Activated naive CD4-positive, alpha-beta T cell treated with anti-CD3 and anti-CD28 coated beads, Interleukin-2, amount 10 ng/mL, durations not matched to agents 7 days and 5 days (primary cell): ENCODE measurements at regions not wholly inside any gene's neighbourhood (a gene's known extent, or its start where the extent isn't known, plus 50 kb on each side); places are given as distances from the start of the nearest gene placed in this dataset.

Experiments used
- CTCF ChIA-PET: fragments of 350-600 bp; sonication (Branson Sonifier 250); formaldehyde crosslinking; loops from one replicate; lab custom pipeline; 2021; ENCODE audit warnings: antibody characterized with exemption; lab: Charles Lee
- DNase-seq: peaks from one replicate; pipeline ENCODE4 v3.0.0-alpha.2; 2020
- H3K27ac Mint-ChIP-seq: one replicate; pipeline ENCODE4 v1.8.0; 2021; ENCODE audit warnings: mild to moderate bottlenecking, moderate library complexity, mixed read lengths
- H3K27me3 Mint-ChIP-seq: one replicate; pipeline ENCODE4 v1.8.0; 2021; ENCODE audit warnings: mild to moderate bottlenecking, mixed read lengths
- H3K36me3 Mint-ChIP-seq: one replicate; pipeline ENCODE4 v1.8.0; 2021; ENCODE audit warnings: mixed read lengths
- H3K4me1 Mint-ChIP-seq: one replicate; pipeline ENCODE4 v1.8.0; 2021; ENCODE audit warnings: mixed read lengths
- H3K4me3 Mint-ChIP-seq: one replicate; pipeline ENCODE4 v1.8.0; 2021; ENCODE audit warnings: mild to moderate bottlenecking, moderate library complexity, mixed read lengths
- H3K9me3 Mint-ChIP-seq: one replicate; pipeline ENCODE4 v1.8.0; 2021; ENCODE audit warnings: mixed read lengths

- no peaks in the 10 kb centered on the region for H3K36me3 Mint-ChIP-seq
- no peak overlapping the region for H3K4me3 Mint-ChIP-seq
- H3K4me1 Mint-ChIP-seq: no peaks in the 10 kb centered on the region
- no peaks in the 10 kb centered on the region for H3K27me3 Mint-ChIP-seq
- H3K9me3 Mint-ChIP-seq: no peaks in the 10 kb centered on the region
- DNase-seq: no peak
- CTCF ChIA-PET: no interaction called here
- no peak overlapping the region for H3K27ac Mint-ChIP-seq
Observed at GRCh38 chr11:110827276-110827675, 115.0 kb upstream of the ARHGAP20 start.

DNA sequence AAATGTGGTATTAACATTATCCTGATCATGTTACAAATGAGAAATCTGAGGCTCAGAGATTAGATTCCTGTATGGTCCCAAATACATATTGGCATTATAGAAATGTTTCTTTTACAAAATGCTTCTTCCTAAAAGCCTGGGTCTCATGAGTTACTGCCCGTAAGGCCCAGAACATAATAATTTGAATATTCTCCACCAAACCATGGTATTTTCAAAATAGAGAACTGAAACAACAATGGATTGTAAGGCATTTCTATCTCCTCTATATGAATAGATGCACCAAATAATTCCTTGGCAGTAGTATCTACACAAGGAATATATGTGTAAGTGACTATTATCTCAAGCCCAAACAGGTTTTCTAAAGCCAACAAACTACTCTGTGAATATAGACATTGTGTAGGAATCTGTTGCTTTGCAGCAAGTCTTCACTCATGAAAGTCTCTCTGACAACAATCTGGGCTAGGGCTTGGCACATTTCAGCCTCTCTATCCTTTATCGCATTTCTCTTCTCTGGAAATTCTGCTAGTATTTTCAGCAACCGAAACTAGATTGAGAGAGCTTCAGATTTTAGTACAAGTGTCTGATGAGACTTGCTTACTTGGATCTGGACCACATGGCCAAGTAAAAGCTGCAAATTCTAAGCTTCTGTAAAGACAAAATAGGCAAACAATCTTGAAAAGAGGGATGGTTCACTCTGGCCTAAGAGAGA, 112.8 kb upstream of the ARHGAP20 start:
- Mint-ChIP-seq H3K4me1 (no peaks in the 10 kb centered on the region), H3K27ac (no peak overlapping the region), H3K4me3 (no peak overlapping the region), H3K9me3 (no peaks in the 10 kb centered on the region), H3K27me3 (no peaks in the 10 kb centered on the region), H3K36me3 (no peaks in the 10 kb centered on the region)
- DNase-seq: no peak
- CTCF ChIA-PET: no interaction called here

DNA sequence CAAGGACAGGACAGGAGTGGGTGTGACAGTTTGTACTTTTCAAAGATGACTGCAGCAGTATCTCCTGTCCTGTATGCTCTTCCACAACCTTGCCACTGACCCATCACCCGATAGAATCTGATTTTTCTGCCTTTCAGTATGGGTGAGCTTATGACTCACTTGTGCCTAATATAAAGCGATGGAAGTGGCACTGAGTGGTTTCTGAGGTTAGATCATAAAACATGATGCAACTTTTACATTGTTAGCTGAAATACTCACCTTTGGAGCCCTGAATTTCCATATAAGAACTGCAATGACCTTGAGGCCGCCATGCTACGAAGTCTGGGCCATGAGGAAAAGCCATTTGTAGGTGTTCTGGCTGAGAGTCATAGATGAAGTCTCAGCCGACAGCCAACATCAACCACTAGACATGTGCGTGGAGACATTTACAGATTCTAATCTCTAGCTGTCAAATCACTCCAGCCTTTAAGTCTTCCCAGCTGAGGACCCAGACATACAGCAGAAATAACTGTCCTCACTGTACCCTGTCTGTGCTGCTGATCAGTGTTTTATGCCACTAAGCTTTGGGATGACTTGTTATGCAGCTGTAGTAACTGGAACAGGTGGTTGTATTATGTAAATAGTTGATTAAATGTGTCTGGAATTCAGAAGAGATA, 105.9 kb upstream of the ARHGAP20 start:
- no peak for DNase-seq
- CTCF ChIA-PET: no interaction called here
- H3K27me3 Mint-ChIP-seq: no peaks in the 10 kb centered on the region
- no peaks in the 10 kb centered on the region for H3K9me3 Mint-ChIP-seq
- H3K4me1 Mint-ChIP-seq: no peaks in the 10 kb centered on the region
- H3K36me3 Mint-ChIP-seq: no peaks in the 10 kb centered on the region
- H3K27ac Mint-ChIP-seq: no peak overlapping the region
- no peak overlapping the region for H3K4me3 Mint-ChIP-seq

DNA sequence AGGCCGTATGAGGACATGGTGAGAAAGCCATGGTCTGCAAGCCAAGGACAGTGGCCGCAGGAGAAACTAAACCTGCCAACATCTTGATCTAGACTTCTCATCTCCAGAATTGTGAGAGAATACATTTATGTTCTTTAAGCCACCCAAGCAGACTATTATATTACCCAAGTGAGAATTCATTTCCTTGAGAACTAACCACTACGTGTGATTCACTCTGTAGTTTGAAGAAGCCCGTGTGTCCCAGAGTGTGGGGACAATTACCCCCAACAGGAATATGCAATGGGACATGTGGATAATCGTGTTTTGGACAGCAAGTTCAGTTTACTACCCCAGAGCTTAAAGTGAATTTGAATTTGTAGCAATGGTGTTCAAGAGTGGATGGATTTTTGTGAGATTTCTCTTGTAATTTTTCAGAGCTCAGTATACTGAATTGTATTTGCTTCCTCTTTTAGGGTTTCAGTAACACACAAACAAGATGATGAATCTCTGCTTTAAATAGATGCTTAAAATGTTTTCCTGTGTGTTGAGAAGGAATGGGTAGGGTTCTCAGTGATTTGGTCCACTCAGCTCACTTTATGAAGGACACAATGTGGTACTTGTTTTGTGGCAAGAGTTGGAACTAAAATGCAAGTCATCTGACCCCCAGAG, 100.0 kb upstream of the ARHGAP20 start:
- Mint-ChIP-seq H3K27ac (no peak overlapping the region), H3K4me3 (no peak overlapping the region), H3K36me3 (no peaks in the 10 kb centered on the region), H3K9me3 (no peaks in the 10 kb centered on the region), H3K4me1 (no peaks in the 10 kb centered on the region), H3K27me3 (no peaks in the 10 kb centered on the region)
- no peak for DNase-seq
- CTCF ChIA-PET: no interaction called here

- no peaks in the 10 kb centered on the region for H3K27me3 Mint-ChIP-seq
- CTCF ChIA-PET: no interaction called here
- DNase-seq: no peak
- H3K27ac Mint-ChIP-seq: no peak overlapping the region
- H3K36me3 Mint-ChIP-seq: no peaks in the 10 kb centered on the region
- H3K4me1 Mint-ChIP-seq: no peaks in the 10 kb centered on the region
- no peaks in the 10 kb centered on the region for H3K9me3 Mint-ChIP-seq
- H3K4me3 Mint-ChIP-seq: no peak overlapping the region
Observed at GRCh38 chr11:110809417-110810199, 97.4 kb upstream of the ARHGAP20 start.

DNA sequence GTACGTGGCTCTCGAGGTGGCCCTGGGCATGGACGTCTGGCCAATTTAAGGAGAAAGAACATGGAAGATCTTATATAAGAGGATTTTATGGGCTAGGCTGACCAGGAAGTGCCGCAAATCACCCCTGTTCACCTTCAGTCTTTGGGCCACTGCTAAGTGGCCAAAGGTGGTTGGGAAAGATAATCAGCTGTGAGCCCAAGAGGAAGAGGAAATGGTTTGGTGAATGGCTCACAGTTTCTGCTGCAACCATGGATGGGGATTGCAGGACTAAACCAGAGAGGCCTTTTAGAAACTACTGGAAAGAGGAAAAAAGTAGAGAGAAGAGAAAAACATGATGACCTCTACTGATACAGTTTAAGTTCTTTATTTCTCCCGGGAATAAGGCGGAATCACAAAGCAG, 96.0 kb upstream of the ARHGAP20 start:
- Mint-ChIP-seq H3K36me3 (no peaks in the 10 kb centered on the region), H3K4me3 (no peak overlapping the region), H3K27ac (no peak overlapping the region), H3K27me3 (no peaks in the 10 kb centered on the region), H3K9me3 (no peaks in the 10 kb centered on the region), H3K4me1 (no peaks in the 10 kb centered on the region)
- no peak for DNase-seq
- CTCF ChIA-PET: interaction anchor here (0.6 kb wide), 1 partner anchor 439 kb away, joined by 3 read pairs; no protein-coding TSS in a partner anchor

DNA sequence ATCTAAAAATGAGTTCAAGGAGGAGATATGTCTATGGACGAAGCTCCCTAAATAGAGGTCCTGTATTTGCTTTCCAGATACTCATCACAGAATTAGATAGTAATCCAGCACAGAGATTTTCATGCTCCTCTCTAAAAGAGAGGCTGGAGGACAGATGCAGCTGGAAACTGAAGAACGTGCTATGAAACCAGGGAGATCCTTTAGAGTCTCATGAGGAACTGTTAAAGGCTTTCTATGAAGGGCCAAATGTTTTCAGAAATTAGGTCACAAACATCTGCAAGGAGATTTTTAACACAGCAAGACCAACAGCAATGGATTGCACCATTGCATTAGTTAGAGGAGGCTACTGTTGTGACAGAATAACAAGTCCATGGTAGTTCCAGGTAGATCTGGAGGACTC, 95.6 kb upstream of the ARHGAP20 start:
- no peak overlapping the region for H3K4me3 Mint-ChIP-seq
- CTCF ChIA-PET: no interaction called here
- H3K27ac Mint-ChIP-seq: no peak overlapping the region
- no peaks in the 10 kb centered on the region for H3K9me3 Mint-ChIP-seq
- no peaks in the 10 kb centered on the region for H3K4me1 Mint-ChIP-seq
- H3K36me3 Mint-ChIP-seq: no peaks in the 10 kb centered on the region
- DNase-seq: no peak
- no peaks in the 10 kb centered on the region for H3K27me3 Mint-ChIP-seq

DNA sequence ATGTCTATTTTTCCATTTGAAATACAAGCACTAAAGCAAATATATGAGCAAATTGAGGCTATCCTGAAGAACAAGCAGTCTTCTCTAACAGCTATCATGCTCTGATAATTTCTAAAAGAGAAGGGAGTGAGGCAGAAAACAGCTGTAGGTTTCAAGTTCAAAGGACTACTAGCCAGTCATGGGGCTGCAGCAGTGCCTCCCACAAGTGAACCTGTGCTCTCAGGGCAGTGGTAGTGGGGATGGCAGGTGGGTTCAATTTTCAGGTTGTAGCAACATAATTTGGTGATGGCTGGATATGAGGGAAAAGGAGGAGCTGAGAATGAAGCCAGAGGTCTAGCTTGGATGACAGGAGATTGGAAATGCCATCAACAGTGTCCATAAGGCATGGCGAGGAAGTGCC, 93.5 kb upstream of the ARHGAP20 start:
- CTCF ChIA-PET: no interaction called here
- Mint-ChIP-seq H3K4me3 (no peak overlapping the region), H3K27me3 (no peaks in the 10 kb centered on the region)

GRCh38 chr11:110802162-110802561, 89.9 kb upstream of the ARHGAP20 start:
- Mint-ChIP-seq H3K27ac (no peak overlapping the region), H3K4me1 (no peaks in the 10 kb centered on the region), H3K36me3 (no peaks in the 10 kb centered on the region), H3K27me3 (no peaks in the 10 kb centered on the region), H3K9me3 (no peaks in the 10 kb centered on the region), H3K4me3 (no peak overlapping the region)
- no peak for DNase-seq
- CTCF ChIA-PET: no interaction called here

More for the DNA sequence above, 93.5 kb upstream of the ARHGAP20 start:
- H3K27ac Mint-ChIP-seq: no peak overlapping the region
- DNase-seq: no peak
- no peaks in the 10 kb centered on the region for H3K4me1 Mint-ChIP-seq
- H3K9me3 Mint-ChIP-seq: no peaks in the 10 kb centered on the region
- no peaks in the 10 kb centered on the region for H3K36me3 Mint-ChIP-seq

DNA sequence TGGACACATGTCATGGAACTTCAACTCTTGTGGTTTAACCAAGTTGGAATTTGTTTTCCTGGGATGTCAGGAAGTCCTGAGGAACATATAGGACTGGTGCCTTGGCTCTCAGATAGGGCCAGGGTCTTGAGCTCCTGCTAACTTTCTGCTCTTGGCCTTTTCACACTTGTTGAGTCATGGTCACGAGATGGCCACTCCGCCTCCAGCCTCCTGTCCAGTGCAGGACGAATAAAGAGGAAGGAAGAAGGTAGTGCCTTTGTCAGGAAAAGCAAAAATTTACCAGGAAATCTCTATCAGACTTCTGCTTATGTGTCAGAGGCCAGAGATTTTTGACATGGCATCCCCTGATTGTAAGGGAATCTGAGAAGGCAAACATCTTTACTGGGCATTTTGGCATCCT, 89.1 kb upstream of the ARHGAP20 start:
- no peak overlapping the region for H3K4me3 Mint-ChIP-seq

DNA sequence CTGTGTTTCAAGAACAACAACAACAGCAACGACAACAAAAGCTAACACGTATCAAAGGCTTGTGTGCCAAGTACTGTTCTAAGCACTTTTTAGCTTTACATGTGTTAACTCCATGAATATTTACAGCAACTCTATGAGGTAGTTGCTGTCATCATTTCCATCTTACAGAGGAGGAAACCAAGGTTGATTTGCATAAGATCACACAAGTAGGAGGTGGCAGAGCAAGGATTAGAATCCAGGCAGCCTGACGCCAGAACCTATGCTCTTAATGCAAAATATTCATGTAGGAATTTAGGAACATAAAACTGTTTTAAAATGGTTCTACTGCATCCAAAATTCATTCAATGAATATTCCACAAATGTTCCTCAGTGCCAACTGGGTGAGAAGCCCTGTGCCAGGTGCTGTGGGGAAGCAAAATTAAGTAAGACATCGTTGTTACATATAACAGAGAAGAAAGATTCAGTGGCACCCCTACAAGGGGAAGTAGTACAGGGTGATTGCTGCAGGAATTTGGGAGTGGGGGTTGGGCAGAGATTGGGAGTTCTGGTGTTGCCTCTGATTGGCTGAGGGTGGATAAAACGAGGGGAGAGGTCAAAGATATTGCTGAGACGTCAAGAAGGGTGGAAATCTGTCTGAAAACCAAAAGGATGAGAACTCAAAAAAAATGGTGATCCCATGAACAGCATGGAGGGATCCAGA, 86.1 kb upstream of the ARHGAP20 start:
- Mint-ChIP-seq H3K27ac (no peak overlapping the region), H3K4me3 (no peak overlapping the region), H3K36me3 (no peaks in the 10 kb centered on the region)

More for the DNA sequence above, 89.1 kb upstream of the ARHGAP20 start:
- no peaks in the 10 kb centered on the region for H3K4me1 Mint-ChIP-seq
- H3K27ac Mint-ChIP-seq: no peak overlapping the region
- no peaks in the 10 kb centered on the region for H3K27me3 Mint-ChIP-seq
- CTCF ChIA-PET: no interaction called here
- DNase-seq: no peak
- no peaks in the 10 kb centered on the region for H3K36me3 Mint-ChIP-seq
- H3K9me3 Mint-ChIP-seq: no peaks in the 10 kb centered on the region

DNA sequence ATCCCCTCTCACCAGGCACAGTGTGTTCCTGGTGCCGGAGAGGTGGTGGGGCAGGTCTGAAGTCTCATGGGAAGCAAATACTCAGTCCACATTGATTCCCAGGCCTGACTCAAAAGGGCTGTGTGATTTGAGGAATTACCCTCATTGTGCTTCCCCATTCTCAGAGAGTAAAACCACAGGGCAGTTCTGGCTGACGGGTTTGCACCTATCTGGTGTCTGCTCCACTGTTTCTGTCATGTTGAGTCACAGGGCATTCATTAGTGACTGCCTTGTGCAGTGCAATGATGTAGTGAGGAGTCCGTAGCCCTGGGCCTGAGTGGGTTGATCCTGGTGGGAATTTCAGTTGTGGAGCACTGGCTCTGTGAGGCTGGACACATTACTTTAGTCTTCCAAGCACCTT, 85.2 kb upstream of the ARHGAP20 start:
- no peaks in the 10 kb centered on the region for H3K4me1 Mint-ChIP-seq
- no peaks in the 10 kb centered on the region for H3K27me3 Mint-ChIP-seq
- CTCF ChIA-PET: no interaction called here
- no peak for DNase-seq
- peak overlapping the region; percentile 49 for H3K27ac Mint-ChIP-seq
- no peaks in the 10 kb centered on the region for H3K9me3 Mint-ChIP-seq
- H3K4me3 Mint-ChIP-seq: no peak overlapping the region
- no peaks in the 10 kb centered on the region for H3K36me3 Mint-ChIP-seq

More for the DNA sequence above, 86.1 kb upstream of the ARHGAP20 start:
- no peak for DNase-seq
- Mint-ChIP-seq H3K27me3 (no peaks in the 10 kb centered on the region), H3K9me3 (no peaks in the 10 kb centered on the region), H3K4me1 (no peaks in the 10 kb centered on the region)
- CTCF ChIA-PET: no interaction called here

GRCh38 chr11:110795112-110795624, 82.9 kb upstream of the ARHGAP20 start:
- no peak overlapping the region for H3K4me3 Mint-ChIP-seq
- no peaks in the 10 kb centered on the region for H3K27me3 Mint-ChIP-seq
- H3K36me3 Mint-ChIP-seq: no peaks in the 10 kb centered on the region
- no peak overlapping the region for H3K27ac Mint-ChIP-seq
- no peak for DNase-seq
- H3K9me3 Mint-ChIP-seq: no peaks in the 10 kb centered on the region
- CTCF ChIA-PET: no interaction called here
- H3K4me1 Mint-ChIP-seq: no peaks in the 10 kb centered on the region

GRCh38 chr11:110793556-110793955, 81.3 kb upstream of the ARHGAP20 start:
- DNase-seq: no peak
- CTCF ChIA-PET: no interaction called here
- H3K9me3 Mint-ChIP-seq: no peaks in the 10 kb centered on the region
- H3K27me3 Mint-ChIP-seq: no peaks in the 10 kb centered on the region
- no peak overlapping the region for H3K4me3 Mint-ChIP-seq
- no peak overlapping the region for H3K27ac Mint-ChIP-seq
- no peaks in the 10 kb centered on the region for H3K36me3 Mint-ChIP-seq
- H3K4me1 Mint-ChIP-seq: no peaks in the 10 kb centered on the region
